UCSD-AML1 (cell line): ENCODE measurements at regions not wholly inside any gene's neighbourhood (a gene's known extent, or its start where the extent isn't known, plus 50 kb on each side); places are given as distances from the start of the nearest gene placed in this dataset.
"Not testable (repeated sequence)": the region's sequence is repeated elsewhere in the genome, so short reads cannot be mapped to it uniquely, and the experiment has no call there.

Experiments used
- DNase-seq: peaks from one replicate; lab custom pipeline; 2025; ENCODE audit not compliant: unreplicated experiment; lab: John Stamatoyannopoulos, UW

- DNase-seq: not testable (repeated sequence)
Measured at GRCh38 chrX:67213686-67214085, 330.1 kb upstream of the AR start.

GRCh38 chrX:67207912-67208311, 335.9 kb upstream of the AR start:
- DNase-seq: peak; percentile 38

DNA sequence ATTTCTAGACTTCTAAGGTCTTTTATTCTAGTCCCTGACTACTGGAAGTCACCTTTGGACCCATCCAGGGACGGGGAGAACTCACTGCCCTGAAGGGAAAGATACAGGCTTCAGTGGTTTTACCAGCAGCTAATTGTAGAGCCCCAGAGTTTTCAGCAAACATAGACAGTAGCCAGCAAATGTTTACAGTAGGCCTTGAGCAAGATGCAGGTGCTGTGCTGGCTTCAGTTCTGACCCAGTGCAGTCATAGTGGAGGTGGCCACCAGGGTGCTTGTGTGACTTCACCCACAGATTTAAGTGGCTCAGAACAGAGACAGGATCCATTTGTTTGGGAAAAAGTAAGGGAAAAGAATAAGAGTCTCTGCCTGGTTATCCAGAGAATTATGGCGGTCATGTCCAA, 384.4 kb upstream of the AR start:
- DNase-seq: no peak

DNA sequence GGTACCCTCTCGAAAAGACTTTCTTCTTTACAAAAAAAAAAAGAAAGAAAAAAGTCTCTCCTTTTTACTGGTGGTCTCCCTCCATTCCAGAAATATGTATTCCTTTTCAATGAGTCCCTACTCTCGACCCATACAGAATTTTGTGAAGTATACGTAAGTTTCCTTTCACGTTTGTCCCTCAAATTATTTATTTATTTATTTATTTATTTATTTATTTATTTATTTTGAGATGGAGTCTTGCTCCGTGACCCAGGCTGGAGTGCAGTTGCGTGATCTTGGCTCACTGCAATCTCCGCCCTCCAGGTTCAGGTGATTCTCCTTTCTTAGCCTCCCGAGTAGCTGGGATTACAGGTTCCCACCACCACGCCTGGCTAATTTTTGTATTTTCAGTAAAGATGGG, 429.2 kb upstream of the AR start:
- DNase-seq: no peak

DNA sequence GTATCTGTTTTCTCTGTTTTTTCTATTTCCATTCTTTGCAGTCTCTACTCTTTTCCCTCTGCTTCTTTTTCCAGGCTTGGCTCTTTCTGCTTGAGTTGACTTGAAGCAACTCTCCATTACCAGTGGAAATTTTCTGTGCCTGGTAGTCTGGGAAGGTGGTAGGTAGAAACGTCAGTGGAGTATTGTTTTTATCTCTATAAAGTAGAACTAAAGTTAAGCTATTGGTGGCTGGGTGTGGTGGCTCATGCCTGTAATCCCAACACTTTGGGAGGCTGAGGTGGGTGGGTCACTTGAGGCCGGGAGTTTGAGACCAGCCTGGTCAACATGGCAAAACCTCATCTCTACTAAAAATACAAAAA, 438.1 kb upstream of the AR start:
- DNase-seq: no peak

DNA sequence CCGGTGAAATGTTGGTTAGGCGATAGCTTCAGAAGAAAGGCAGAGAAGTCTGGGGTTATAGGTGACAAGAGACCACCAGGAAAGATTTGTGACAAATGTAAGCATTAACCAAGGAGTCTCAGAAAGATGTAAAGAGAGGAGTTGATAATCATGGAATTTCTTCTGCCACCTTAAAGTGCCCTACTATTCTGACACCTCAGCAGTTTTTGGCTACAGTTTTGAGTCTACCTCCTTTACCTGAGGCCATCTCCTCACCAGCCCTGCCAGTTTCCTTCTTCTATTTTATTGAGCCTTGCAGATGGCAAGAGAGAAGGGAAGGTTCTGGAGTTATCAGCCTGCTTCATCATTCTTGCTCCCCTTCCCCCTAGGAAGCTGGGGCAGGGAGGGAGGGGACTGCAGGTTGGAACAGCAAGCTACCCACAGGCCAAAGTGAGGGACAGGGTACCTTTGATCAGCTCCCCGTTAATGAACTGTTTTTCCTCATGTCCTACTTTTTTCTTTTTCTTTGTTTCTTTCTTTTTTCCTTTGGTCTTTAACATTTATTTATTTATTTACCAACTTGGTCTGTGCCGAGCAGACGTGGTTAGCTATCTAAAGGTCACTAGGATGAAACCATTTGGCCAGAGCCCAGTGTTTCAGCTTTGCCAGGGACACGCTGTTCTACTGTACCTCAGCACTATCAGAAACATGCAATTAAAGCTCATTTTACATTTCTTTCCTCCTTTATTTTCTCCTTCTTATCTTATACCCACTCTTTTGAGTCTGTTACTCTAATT, 438.7 kb upstream of the AR start:
- no peak for DNase-seq

DNA sequence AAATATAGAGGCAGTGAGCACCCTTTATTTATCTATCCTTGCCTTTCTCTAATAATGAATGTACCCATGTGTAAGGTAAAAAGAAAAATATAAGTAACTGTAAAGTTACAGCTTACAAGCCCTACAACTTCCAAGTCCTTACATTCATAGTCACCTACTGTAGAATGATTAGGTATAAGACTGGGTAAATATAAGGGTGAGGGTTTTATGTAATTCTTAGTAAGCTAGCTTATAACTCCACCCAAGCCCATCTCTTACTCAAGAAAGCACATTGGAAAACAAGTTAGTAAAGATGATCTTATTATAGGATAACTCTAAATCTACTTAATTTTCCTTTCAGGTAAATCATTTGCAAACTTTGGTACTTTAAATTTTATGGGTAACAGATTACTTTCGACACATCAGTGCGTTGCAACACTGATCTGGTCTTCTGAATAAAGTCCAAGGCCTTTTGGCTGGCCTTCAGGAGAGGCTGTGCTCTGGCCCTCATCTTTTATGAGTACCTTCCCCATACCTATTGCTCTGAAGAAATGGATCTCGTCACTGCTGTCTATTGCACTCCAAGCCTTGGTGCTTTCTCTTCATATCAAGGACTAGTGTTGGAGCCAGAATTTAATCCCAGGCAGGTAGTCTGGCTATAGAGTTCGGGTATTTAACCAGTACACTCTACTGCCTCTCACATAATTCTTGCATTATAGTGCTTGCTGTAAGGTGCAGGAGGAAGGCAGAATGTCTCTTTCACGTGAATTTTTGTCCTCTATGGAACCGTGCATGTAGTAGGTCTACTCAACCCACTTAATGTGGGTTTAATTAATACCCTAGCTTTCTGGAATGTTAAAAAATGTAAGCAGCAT, 443.6 kb upstream of the AR start:
- DNase-seq: no peak

DNA sequence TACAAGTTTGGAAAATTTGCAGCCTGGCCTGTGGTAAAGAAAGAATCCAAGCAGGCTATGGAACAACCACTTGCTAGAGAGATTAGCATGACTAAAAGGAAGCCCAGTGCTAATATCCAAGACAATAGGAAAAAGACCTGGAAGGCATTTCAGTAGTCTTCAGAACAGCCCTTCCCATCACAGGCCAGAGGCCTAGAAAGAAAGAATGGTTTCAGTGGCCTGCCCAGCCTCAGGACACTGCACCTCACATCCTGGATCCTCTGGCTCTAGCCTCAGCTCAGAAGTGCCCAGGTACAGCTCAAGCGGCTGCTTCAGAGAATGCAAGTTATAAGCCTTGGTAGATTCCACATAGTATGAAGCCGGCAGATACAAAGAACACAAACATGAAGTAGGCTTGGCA, 449.8 kb upstream of the AR start:
- no peak for DNase-seq

DNA sequence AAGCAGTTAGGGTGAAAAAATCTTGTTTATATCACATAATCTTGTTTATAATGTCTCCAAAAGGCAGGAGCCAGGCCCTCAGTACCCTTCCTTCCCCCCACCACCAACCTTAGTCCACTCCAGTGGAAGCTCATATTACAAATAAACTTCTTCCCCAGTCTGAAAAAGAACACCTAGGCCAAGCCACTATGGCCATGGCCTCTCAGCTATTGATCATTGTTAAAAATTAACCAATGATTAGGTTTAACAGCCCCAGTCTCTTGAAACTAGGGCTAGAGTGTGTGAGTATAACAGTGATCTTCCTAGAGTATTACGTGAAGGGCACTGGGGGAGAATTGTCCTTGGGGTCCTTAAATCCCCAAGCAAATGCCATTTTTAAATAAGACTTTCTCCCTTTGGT, 411.9 kb upstream of the EDA2R start:
- no peak for DNase-seq

- DNase-seq: no peak
Measured at GRCh38 chrX:67044866-67045265, 406.0 kb upstream of the EDA2R start.

DNA sequence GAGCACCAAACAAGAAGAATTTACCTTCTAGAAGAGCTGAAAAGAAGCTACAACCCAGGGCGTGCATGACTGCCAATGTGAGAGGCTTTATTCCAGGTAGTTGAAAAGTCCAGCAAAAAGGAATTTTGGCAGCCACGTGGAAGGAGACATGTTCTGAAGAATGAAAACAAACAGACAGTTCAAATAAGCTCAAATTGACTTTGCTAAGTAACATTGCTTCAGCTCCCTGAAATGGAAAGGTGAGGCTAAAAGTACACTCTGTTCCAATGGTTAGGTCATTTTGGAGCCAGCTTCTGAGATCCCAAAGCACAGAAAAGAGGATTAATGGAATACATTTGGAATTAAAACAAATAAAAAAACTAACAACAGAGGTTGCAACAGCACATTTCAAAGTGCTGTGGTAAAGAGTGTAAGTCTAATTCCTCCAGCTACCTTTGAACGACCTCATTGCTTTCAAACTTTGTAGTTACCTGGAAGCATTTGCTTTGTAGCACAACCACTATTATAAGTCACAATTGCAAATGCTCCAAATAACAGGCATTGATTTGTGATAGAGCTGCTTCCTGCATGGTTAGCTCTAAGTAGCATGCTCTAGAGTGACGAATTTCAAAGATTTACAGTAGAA, 405.3 kb upstream of the EDA2R start:
- no peak for DNase-seq

DNA sequence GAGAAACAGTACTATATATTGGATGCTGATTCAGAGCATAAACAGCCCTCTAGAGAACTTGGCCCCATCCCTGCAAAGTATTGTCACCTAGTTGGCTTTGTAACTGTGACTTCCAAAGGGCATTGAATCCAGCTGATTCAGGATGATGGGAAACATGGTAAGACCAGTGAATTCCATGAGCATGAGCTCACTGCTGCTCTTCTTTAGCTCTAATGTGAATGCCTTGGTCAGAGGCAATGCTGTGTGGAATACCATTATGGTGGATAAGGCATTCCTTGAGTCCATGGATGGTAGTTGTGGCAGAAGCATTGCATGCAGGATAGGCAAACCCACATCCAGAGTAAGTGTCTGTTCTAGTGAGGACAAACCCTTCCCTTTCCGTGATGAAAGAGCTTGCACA, 365.6 kb upstream of the EDA2R start:
- no peak for DNase-seq

DNA sequence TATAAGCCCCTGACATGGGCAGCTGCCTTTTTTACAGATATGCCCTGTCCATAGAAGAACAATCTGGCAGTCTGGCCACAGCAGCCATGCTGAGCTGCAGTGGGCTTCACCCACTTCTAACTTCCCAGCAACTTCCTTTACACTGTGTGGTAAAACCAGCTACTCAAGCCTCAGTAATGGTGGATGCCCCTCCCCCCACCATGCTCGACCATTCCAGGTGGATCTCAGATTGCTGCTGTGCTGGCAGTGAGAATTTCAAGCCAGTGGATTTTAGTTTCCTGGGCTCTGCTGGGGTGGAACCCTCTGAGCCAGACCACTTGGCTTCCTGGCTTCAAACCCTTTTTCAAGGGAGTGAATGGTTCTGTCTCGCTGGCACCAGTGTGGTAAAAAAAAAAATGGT, 355.9 kb upstream of the EDA2R start:
- no peak for DNase-seq

DNA sequence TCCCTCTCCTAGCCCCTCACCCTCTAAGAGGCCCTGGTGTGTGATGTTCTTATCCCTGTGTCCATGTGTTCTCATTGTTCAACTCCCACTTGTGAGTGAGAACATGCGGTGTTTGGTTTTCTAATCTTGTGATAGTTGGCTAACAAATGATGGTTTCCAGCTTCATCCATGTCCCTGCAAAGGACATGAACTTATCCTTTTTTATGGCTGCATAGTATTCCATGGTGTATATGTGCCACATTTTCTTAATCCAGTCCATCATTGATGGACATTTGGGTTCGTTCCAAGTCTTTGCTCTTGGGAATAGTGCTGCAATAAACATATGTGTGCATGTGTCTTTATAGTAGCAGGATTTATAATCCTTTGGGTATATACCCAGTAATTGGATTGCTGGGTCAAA, 353.2 kb upstream of the EDA2R start:
- not testable (repeated sequence) for DNase-seq

DNA sequence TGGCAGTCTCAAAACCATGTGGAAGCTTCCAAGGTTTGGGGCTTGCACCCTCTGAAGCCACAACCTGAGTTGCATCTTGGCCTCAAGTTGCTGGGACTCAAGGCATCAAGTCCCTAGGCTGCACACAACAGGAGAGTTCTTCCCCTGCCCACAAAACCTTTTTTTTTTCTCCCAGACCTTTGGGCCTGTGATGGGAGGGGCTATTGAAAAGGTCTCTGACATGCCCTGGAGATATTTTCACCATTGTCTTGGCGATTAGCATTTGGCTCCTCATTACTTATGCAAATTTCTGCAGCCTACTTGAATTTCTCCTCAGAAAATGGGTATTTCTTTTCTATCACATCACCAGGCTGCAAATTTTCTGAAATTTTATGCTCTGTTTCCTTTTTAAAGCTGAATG, 349.5 kb upstream of the EDA2R start:
- DNase-seq: no peak

DNA sequence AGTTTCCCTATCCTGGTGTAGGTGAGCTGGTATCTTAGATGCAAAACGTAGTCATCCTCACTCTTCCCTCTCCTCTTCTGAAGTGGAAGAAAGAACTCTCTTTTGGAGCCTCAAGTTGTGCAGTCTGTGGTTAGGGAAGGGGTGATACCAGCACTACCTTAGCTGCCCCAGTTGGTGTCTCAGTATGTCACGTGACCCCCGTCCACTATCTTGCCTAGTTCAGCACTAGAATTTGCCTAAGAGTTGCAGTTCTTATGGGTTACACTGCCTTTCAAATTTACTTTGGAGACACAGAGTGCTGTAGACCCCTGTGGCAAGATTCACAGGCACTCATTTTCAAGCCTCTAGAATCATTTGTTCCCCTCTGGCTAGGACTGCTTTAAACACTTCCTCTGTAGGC, 322.8 kb upstream of the EDA2R start:
- no peak for DNase-seq

- DNase-seq: no peak
Measured at GRCh38 chrX:66931713-66932112, 292.8 kb upstream of the EDA2R start.

- not testable (repeated sequence) for DNase-seq
Measured at GRCh38 chrX:66930516-66930915, 291.6 kb upstream of the EDA2R start.

- no peak for DNase-seq
Measured at GRCh38 chrX:66920296-66920695, 281.4 kb upstream of the EDA2R start.

DNA sequence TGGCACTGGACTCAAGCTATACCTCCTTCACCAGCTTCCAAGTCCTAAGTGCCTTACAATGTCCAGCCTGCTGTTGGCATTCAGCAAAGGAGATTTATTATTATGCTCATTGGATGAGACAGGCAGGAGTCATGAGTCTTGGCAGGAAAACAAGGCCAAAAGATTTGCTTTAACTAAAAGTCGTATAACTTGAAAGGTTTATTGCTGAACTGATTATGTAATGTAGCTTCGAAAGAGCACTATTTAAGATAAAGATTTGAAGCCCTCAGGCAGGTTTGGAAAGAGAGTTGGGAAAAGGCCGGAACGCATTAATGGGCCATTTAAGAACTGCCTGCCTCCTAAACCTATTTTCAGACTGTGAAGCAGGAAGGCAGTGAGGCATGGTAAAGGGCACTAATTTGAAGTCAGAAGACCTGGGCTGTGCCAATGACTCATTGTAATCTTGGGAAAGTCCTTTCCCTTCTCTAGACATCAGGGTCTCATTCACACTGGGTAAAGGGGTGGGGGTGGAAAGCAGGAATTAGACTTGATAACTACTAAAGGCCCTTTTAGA, 280.5 kb upstream of the EDA2R start:
- no peak for DNase-seq

- DNase-seq: no peak
Measured at GRCh38 chrX:66918511-66918910, 279.6 kb upstream of the EDA2R start.

DNA sequence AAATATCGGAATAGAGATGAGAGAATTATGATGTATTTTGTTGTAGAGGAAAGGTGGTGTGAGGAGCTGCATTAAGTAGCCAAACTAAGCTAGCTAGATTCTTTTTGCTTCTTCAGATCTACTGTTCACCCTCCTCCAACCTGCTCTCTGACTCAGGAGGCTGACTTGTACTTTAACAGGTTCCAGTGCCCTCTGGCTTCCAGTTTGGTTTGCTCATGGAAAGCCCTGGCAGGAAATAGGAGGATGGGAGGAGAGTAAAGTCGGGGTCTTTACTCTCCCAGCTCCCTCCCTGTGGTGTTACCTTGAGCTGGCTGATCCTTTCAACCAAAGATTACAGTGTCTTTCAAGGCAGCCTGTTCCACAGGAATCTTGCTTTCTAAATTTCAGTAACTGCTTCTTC, 277.0 kb upstream of the EDA2R start:
- no peak for DNase-seq
